GM12872 (cell line): ENCODE measurements at regions not wholly inside any gene's neighbourhood (a gene's known extent, or its start where the extent isn't known, plus 50 kb on each side); places are given as distances from the start of the nearest gene placed in this dataset.

Experiments
- TF ChIP-seq, protein P1 (sequence below): IDR thresholded peaks from 3 replicates; pipeline ENCODE4 v1.5.1; 2011; ENCODE audit warnings: low read depth, mild to moderate bottlenecking, low read length, moderate library complexity; ENCODE audit not compliant: insufficient read depth

DNA sequence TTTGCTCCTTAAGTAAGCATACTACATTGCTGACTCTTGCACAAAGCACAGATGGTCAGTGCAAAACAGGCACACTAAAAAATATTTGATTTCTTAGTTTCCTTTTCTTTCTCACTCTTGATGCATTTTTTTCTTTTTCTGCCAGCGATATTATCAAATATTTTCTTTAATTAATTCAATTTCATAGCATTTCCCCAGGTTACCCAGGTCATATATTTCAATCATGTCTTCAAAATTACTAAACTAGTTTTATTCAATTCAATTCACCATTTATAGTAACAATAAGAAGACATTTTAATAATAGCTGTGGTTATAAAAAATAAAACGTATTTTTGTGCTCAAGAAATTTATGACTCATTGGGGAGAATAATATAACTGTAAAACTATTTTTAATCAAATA is 421.2 kb downstream of the GASK1B start:
- TF ChIP-seq, protein P1, sequence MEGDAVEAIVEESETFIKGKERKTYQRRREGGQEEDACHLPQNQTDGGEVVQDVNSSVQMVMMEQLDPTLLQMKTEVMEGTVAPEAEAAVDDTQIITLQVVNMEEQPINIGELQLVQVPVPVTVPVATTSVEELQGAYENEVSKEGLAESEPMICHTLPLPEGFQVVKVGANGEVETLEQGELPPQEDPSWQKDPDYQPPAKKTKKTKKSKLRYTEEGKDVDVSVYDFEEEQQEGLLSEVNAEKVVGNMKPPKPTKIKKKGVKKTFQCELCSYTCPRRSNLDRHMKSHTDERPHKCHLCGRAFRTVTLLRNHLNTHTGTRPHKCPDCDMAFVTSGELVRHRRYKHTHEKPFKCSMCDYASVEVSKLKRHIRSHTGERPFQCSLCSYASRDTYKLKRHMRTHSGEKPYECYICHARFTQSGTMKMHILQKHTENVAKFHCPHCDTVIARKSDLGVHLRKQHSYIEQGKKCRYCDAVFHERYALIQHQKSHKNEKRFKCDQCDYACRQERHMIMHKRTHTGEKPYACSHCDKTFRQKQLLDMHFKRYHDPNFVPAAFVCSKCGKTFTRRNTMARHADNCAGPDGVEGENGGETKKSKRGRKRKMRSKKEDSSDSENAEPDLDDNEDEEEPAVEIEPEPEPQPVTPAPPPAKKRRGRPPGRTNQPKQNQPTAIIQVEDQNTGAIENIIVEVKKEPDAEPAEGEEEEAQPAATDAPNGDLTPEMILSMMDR = no peak

DNA sequence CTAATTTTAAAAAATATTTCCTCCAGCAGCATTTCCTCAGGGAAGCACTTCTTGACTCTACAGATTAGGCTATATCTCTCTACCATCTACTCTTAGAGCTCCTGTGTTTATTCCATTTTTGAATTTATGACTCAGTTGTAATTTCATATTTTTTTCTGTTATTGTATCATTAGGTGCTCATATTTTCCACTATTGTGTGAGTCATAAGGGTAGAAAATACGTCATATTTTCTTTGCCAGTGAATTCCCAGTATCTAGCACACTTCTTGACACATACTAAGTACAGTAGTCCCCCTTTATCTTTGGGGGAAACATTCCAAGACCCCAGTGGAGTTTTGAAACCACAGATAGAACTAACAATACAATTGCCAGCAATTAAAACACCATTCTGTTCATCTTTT is 431.2 kb downstream of the GASK1B start:
- TF ChIP-seq, protein P1 = no peak

DNA sequence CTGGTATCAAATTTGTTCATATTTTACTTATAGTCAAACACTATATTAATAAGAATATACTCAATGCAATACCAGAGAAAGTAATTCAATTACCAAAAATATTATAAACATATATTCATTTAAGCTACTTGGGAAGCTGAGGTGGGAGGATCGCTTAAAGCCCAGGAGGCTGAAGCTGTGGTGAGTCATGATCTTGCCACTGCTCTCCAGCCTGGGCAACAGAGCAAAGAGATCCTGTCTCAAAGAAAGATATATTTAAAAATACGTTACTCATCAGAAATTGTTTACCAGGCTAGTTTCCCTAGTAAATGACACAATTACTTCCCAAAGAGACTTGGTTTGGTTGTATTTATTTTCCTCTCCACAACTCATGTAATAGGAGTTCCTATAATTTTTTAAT is 433.6 kb downstream of the GASK1B start:
- TF ChIP-seq, protein P1 = no peak

DNA sequence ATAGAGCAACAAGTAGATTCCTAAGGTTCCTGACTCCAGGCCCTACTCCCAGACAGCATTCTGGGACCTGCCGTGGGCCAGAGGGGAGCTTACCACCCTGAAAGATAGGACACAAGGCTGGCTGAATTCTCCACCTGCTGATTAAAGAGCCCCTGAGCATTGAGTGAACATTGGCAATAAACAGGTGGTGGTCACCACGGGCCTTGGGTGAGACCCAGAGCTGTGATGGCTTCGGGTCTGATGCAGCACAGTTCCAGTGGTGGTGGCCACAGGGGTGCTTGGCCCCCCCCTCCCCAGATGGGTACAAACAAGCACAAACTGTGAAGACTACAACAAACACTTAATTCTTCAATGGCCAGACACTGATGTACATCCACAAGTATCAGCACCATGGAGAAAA is 444.6 kb downstream of the GASK1B start:
- TF ChIP-seq, protein P1 = no peak

DNA sequence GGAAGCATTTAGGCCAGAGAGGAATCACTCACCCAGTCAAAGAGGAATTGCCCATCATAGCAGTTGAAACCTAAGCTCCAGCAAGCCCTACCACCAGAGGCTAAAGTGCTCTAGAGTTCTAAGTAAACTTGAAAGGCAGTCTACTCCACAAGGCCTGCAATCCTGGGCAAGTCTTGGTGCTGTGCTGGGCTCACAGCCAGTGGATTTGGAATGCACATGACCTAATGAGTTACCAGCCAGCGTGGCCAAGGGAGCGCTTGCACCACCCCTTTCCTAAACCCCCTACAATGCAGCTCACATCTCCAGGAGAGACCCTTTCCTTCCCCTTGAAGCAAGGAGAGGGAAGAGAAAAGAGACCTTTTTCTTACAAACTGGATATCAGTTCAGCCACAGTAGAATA is 445.7 kb downstream of the GASK1B start:
- TF ChIP-seq, protein P1 = no peak

DNA sequence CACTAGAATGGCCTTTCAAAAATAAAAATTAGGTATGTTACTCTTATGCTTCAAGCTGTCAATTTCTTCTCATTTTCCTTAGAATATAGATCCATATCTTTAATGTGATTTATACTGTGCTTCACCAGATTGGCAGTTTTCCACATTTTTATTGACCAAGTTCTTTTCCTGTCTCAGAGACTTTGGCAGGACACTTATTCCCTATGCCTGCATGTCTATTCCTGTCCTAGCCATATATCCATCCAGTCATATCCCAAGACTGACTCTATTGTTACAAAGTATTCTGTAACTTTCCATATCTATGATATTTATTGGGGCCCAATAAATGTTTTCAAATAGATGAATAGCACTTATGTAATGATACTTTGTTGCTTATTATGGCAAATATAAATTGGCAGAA is 450.7 kb downstream of the GASK1B start:
- TF ChIP-seq, protein P1 = no peak

DNA sequence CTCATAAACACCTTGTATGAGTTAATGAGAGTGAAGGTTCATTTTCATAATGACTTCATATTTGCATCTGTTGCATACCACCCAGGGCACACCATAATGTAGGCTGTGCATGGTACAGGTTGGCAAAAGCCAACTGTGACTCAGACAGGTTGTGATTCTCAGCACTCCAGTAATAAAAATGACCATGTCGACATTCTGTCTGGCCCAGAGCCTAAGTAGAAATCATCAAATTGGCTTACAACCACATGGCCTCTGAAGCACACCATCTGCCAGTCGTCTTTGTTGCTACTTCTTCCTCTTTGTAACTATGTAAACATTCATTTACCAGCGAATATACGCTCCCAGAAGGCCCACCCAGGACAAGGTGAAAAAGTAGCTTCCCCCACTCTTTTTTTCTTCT is 459.5 kb downstream of the GASK1B start:
- TF ChIP-seq, protein P1 = no peak

DNA sequence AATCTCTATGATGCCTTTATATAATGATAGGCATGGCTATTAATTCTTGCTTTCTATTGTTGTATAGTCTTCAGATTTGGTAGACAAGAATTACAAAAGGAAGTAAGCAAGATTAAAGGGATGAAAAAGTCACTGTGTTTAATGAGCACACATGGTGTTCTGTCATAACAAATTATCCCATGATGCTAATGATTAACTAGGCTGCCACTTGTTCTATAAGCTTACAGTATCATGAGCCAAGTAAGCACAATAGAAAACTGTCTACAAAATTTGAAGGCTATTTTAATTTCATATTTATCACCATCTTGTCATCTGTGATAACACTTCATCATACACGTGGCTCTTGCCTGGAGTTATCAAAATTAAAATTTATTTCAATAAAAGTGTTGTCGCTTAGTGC is 466.7 kb downstream of the GASK1B start:
- TF ChIP-seq, protein P1 = no peak
